Omental fat pad (tissue), 3 donors: ENCODE measurements at regions not wholly inside any gene's neighbourhood (a gene's known extent, or its start where the extent isn't known, plus 50 kb on each side); places are given as distances from the start of the nearest gene placed in this dataset.
A peak's percentile ranks its signal among the peaks of the same experiment; 100 is the strongest.

Experiments used
- ATAC-seq: fragments of 150-250 bp; one replicate; pipeline ENCODE4 v1.9.1; 2016; ENCODE audit warnings: mild to moderate bottlenecking, moderate library complexity; ENCODE audit not compliant: low FRiP score
- DNase-seq: peaks from one replicate; pipeline ENCODE4 v3.0.0-alpha.2; 2019; ENCODE audit warnings: low spot score
- TF ChIP-seq, protein P1 (sequence below), 3 donors: fragments of 450-650 bp; IDR thresholded peaks; one replicate each; pipeline ENCODE4 v1.5.1; 2016 to 2017; ENCODE audit warnings: antibody characterized with exemption in 3 of 3, mild to moderate bottlenecking in 3 of 3, moderate library complexity in 2 of 3

DNA sequence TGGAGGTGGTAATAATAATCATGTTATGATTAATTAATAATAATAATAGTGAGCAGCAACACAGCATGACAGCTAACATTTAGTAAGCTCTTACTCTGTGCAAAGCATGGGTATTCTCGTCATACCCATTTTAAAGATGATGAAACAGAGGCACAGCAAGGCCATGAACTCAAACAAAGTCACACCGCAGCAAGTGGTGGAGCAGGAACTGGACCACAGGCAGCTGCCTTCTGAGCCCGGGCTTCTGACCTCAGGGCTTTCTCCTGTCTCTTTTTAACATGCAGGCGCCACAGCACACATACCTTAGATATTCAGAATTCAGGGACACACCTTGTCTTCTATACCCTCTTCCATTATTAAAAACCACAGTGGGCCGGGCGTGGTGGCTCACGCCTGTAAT is 50.7 kb upstream of the SPATA12 start:
- no peak for ATAC-seq
- TF ChIP-seq, protein P1, sequence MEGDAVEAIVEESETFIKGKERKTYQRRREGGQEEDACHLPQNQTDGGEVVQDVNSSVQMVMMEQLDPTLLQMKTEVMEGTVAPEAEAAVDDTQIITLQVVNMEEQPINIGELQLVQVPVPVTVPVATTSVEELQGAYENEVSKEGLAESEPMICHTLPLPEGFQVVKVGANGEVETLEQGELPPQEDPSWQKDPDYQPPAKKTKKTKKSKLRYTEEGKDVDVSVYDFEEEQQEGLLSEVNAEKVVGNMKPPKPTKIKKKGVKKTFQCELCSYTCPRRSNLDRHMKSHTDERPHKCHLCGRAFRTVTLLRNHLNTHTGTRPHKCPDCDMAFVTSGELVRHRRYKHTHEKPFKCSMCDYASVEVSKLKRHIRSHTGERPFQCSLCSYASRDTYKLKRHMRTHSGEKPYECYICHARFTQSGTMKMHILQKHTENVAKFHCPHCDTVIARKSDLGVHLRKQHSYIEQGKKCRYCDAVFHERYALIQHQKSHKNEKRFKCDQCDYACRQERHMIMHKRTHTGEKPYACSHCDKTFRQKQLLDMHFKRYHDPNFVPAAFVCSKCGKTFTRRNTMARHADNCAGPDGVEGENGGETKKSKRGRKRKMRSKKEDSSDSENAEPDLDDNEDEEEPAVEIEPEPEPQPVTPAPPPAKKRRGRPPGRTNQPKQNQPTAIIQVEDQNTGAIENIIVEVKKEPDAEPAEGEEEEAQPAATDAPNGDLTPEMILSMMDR (IDR thresholded peaks at IDR 0.05) = no peak
- no peak for DNase-seq

DNA sequence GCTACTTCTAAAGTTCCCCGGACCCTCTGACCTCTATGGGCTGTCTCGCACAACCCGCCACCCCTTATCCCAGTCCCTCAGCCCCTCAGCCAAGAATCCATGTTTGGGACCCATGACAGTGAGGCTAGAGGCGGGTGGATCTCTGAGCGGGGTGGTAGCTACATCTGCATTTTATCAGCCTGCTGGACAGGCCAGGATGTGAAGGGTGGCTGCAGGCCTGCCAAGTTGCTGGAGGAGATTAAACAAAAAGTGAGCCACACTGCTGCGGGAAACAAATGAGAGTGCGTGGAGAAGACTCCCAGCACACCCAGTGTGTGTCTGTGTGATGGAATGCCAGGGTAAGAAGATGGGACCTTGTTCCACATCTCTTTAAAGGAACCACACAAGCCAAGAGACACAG is 51.1 kb upstream of the SPATA12 start:
- ATAC-seq (no peak), DNase-seq (no peak)
- TF ChIP-seq, protein P1 (IDR thresholded peaks at IDR 0.05) = no peak

DNA sequence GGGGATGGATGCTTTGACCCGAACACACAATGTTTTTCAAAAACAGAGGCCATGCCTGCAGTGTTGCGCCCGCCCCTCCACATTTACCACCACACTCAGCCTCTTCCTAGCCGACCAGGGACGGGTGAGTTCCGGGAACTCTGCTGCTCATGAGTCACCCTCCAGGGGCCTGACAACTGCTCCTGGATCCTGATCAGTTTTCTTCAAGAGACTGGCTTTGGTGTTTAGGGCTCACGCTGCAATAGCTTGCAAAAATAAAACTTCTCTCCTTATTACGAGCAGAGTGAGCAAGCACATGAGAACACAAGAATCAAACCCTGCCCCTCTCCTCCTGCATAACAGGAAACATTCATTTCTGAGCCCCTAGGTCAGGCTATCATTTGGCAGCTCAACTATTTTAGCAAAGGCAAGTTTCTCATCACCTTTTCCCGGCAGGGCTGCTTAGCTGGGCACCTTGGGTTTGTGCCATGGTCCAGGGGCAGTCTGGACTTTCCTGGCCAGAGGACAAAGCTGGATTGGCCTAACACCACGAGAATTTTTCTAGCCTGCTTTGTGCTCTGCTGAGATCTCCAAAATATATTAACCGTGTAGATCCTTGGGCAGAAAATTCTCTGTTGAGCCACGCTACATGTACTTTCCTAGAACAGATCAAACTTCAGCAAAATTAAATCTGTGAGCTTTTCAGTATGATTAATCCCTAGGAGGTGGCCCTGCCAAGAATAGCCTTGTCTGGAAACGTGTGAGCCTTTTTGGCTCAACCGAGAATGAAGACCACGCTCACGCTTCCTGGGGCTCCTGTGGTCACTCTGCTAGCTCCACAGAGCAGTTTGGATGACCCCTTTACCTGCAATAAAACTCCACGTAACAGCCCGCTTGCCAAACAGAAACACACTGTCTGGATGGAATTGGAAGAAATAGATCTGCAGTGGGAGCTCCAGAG is 52.7 kb upstream of the SPATA12 start:
- peak; percentile 44 for DNase-seq
- TF ChIP-seq, protein P1 (IDR thresholded peaks at IDR 0.05) = no peak
- peak; percentile 93 for ATAC-seq

DNA sequence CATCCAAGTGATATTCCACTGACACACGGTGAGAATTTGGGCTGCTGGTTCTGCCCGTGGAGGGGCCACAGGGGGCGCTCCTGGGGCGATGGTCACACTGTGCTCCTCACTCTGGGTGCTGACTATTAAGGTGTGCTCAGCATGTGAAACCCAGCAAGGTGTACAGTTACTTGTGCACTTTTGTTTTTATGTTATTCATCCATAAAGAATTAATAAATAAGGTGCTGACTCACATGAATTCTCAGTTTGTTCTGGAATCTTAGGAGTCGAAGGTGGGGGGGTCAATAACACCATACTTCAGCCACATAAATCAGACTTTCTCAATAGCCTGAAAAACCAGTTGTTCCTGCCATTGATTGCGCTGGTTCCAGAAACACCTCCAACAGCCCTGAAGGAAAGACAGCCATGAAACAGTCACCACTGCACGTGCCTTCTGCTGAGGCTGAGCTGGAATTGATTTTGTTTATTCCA is 53.5 kb upstream of the SPATA12 start:
- DNase-seq (no peak), ATAC-seq (peak; percentile 72)
- TF ChIP-seq, protein P1 (IDR thresholded peaks at IDR 0.05) = no peak

DNA sequence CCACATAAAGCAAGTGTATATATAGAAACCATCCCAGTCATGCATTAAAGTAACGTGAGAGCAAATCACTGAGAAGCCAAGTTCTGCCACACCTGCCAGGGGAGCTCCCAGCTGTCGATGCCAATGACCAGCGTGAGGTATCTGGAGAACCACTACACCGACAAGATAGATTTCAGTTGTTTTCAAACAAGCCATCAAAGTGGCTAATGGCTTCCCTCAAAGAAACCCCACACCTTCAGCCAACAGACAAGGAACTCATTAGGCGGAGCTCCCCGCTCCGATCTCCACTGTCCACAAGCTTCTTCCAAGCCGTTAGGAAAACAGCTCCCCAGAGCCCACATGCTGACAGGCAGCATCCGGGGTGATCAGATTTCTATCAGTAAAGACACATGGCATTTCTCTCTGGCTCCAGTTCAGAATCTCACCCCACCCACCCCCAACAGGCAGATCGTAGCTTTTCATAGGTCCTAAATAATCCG is 54.2 kb upstream of the SPATA12 start:
- TF ChIP-seq, protein P1 (IDR thresholded peaks at IDR 0.05) = no peak
- DNase-seq (no peak), ATAC-seq (no peak)

DNA sequence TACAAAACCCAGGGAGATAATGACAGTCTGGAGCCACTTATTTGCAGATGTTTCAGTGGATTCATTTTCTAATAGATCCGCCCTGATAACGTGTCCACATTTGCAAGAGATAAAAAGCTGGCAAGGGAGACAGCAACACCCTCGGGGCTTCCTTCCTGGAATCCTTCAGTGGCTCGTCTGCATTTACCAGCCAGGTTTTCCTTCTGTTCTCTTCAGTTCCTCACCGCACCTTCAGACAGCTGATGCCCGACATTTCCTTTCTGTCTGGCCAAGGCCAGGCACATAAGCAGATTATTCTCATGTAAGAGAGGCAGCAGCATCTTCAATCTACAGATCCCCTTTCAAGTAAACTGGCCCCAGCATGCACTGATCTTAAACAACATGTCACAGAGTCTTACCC is 56.2 kb upstream of the SPATA12 start:
- DNase-seq (no peak), ATAC-seq (no peak)
- TF ChIP-seq, protein P1 (IDR thresholded peaks at IDR 0.05) = no peak

DNA sequence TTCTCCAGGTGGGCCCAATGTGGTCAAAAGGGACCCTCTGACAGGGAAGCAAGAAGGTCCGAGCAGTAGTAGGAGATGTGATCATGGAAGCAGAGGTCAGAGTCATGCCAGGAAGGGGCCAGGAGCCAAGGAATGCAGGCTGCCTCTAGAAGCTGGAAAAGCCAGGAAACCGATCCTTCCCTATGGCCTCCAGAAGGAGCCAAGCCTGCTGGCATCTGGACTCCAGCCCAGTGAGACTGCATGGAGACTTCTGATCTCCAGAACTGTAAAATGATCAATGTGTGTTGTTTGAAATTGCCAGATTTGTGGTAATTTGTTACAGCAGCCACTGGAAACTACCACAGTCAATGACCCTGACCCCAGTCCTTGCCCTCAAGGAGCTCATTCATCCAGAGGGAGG is 56.8 kb upstream of the SPATA12 start:
- ATAC-seq (no peak), DNase-seq (no peak)
- TF ChIP-seq, protein P1 (IDR thresholded peaks at IDR 0.05) = no peak
